CD4-positive, alpha-beta T cell (primary cell): ENCODE measurements at regions not wholly inside any gene's neighbourhood (a gene's known extent, or its start where the extent isn't known, plus 50 kb on each side); places are given as distances from the start of the nearest gene placed in this dataset.

Experiments used
- ATAC-seq: fragments of 200-7000 bp; cut with Tn5 transposase; one replicate; pipeline ENCODE4 v1.10.0; 2022; ENCODE audit warnings: mild to moderate bottlenecking; ENCODE audit not compliant: poor library complexity
- CTCF ChIA-PET: fragments of 350-600 bp; sonication (Branson Sonifier 250); formaldehyde crosslinking; loops from one replicate; lab custom pipeline; 2021; ENCODE audit warnings: antibody characterized with exemption, inconsistent platforms; lab: Charles Lee
- POLR2A ChIA-PET: fragments of 350-600 bp; sonication (Branson Sonifier 250); formaldehyde crosslinking; loops from one replicate; lab custom pipeline; 2021; ENCODE audit warnings: antibody characterized with exemption, inconsistent platforms; lab: Charles Lee
- DNase-seq, 14 experiments: peaks; one replicate each; pipeline ENCODE4 v3.0.0-alpha.2; 2013 to 2020; ENCODE audit warnings: mixed read lengths in 2 of 14
- H3K27ac ChIP-seq, 2 donors: one replicate each; pipeline versions ENCODE4 v1.5.1 to v1.7.0; 2013; ENCODE audit warnings: low read length in 2 of 2, low read depth in 1 of 2, mild to moderate bottlenecking in 1 of 2
- H3K27me3 ChIP-seq, 2 experiments: 1 replicate in 1 of 2; 2 replicates in 1 of 2; pipeline versions ENCODE4 v1.6.1 to v1.7.0; 2013; ENCODE audit warnings: low read length in 2 of 2, control low read depth in 1 of 2, mild to moderate bottlenecking in 1 of 2, moderate library complexity in 1 of 2; ENCODE audit not compliant: insufficient read depth in 2 of 2, control insufficient read depth in 1 of 2
- H3K36me3 ChIP-seq: one replicate; pipeline ENCODE4 v1.6.1; 2013; ENCODE audit warnings: low read length, control low read depth; ENCODE audit not compliant: insufficient read depth
- H3K4me1 ChIP-seq: one replicate; pipeline ENCODE4 v1.6.1; 2013; ENCODE audit warnings: low read length, control low read depth; ENCODE audit not compliant: insufficient read depth
- H3K4me3 ChIP-seq: one replicate; pipeline ENCODE4 v1.5.1; 2013; ENCODE audit warnings: mild to moderate bottlenecking, low read length, moderate library complexity
- H3K9me3 ChIP-seq, 2 experiments: 1 replicate in 1 of 2; 2 replicates in 1 of 2; pipeline versions ENCODE4 v1.6.1 to v1.7.0; 2013; ENCODE audit warnings: low read length in 2 of 2, mild to moderate bottlenecking in 2 of 2, control low read depth in 1 of 2, moderate library complexity in 1 of 2; ENCODE audit not compliant: control insufficient read depth in 1 of 2, insufficient read depth in 1 of 2
- H3K27ac Mint-ChIP-seq: one replicate; pipeline ENCODE4 v1.8.0; 2020; ENCODE audit warnings: mixed read lengths
- H3K27me3 Mint-ChIP-seq: one replicate; pipeline ENCODE4 v1.8.0; 2021; ENCODE audit warnings: mixed read lengths
- H3K36me3 Mint-ChIP-seq: one replicate; pipeline ENCODE4 v1.8.0; 2021; ENCODE audit warnings: low read depth, mixed read lengths
- H3K4me1 Mint-ChIP-seq: one replicate; pipeline ENCODE4 v1.8.0; 2021; ENCODE audit warnings: low read depth, mixed read lengths
- H3K4me3 Mint-ChIP-seq: one replicate; pipeline ENCODE4 v1.8.0; 2020; ENCODE audit warnings: mild to moderate bottlenecking, mixed read lengths
- H3K9me3 Mint-ChIP-seq: one replicate; pipeline ENCODE4 v1.8.0; 2020; ENCODE audit warnings: mixed read lengths
- intact Hi-C, 2 experiments: fragments of 100-400 bp; cut with DNase I in 1 of 2; cut with micrococcal nuclease in 1 of 2; formaldehyde crosslinking; loops; one replicate each; pipeline versions ENCODE4 v1.15.1 to v1.9.0; 2023 to 2025; cut with DNase I, micrococcal nuclease
- TF ChIP-seq, protein P1 (sequence below): fragments of 200-600 bp; IDR thresholded peaks from one replicate; pipeline ENCODE4 v1.8.0; 2022; ENCODE audit warnings: antibody characterized with exemption, mild to moderate bottlenecking

DNA sequence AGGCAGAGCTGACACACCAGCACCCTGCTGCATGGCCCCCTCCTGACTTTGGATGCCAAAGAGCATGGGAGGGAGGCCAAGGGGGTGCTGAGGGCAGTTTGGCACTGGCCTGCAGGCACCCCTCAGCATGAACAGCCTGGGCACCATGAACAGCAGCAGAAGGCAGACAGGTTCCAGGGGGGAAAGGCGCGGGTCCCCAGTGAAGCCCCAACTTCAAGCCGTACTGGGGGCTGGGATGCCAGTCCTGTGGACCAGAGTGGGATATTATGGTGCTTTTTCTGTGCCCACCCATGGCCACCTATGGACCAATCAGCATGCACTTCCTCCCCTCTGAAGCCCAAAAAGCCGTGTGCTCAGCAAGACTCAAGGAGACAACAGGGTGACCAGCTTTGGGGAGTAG is 389.9 kb downstream of the TEX13C start:
- Histone ChIP-seq H3K9me3 (peaks cover 0 to 5% of the 10 kb centered on the region in 2 experiments), H3K27ac (no peak overlapping the region), H3K4me1 (no peaks in the 10 kb centered on the region), H3K4me3 (no peak overlapping the region), H3K27me3 (no peaks in the 10 kb centered on the region), H3K36me3 (no peaks in the 10 kb centered on the region)
- intact Hi-C loops = no loop called here
- TF ChIP-seq, protein P1, sequence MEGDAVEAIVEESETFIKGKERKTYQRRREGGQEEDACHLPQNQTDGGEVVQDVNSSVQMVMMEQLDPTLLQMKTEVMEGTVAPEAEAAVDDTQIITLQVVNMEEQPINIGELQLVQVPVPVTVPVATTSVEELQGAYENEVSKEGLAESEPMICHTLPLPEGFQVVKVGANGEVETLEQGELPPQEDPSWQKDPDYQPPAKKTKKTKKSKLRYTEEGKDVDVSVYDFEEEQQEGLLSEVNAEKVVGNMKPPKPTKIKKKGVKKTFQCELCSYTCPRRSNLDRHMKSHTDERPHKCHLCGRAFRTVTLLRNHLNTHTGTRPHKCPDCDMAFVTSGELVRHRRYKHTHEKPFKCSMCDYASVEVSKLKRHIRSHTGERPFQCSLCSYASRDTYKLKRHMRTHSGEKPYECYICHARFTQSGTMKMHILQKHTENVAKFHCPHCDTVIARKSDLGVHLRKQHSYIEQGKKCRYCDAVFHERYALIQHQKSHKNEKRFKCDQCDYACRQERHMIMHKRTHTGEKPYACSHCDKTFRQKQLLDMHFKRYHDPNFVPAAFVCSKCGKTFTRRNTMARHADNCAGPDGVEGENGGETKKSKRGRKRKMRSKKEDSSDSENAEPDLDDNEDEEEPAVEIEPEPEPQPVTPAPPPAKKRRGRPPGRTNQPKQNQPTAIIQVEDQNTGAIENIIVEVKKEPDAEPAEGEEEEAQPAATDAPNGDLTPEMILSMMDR = no peak
- no peak for ATAC-seq
- Mint-ChIP-seq H3K27ac (no peak overlapping the region), H3K4me1 (no peaks in the 10 kb centered on the region), H3K9me3 (no peaks in the 10 kb centered on the region), H3K4me3 (no peak overlapping the region), H3K36me3 (no peaks in the 10 kb centered on the region), H3K27me3 (no peaks in the 10 kb centered on the region)
- ChIA-PET CTCF (no interaction called here), POLR2A (no interaction called here)
- DNase-seq = no peak

GRCh38 chrX:125710403-125711062 is 390.9 kb downstream of the TEX13C start:
- H3K9me3 Mint-ChIP-seq = no peaks in the 10 kb centered on the region
- H3K27ac ChIP-seq = no peak overlapping the region
- no peaks in the 10 kb centered on the region for H3K27me3 Mint-ChIP-seq
- H3K36me3 ChIP-seq = no peaks in the 10 kb centered on the region
- peaks cover 0 to 5% of the 10 kb centered on the region in 2 experiments for H3K9me3 ChIP-seq
- no peaks in the 10 kb centered on the region for H3K4me1 ChIP-seq
- H3K4me3 Mint-ChIP-seq = no peak overlapping the region
- DNase-seq = no peak
- no peak overlapping the region for H3K4me3 ChIP-seq
- H3K36me3 Mint-ChIP-seq = no peaks in the 10 kb centered on the region
- no peaks in the 10 kb centered on the region for H3K27me3 ChIP-seq
- H3K4me1 Mint-ChIP-seq = no peaks in the 10 kb centered on the region
- no peak for ATAC-seq
- CTCF ChIA-PET = no interaction called here
- TF ChIP-seq, protein P1 = no peak
- H3K27ac Mint-ChIP-seq = no peak overlapping the region
- intact Hi-C loops = no loop called here
- POLR2A ChIA-PET = no interaction called here

GRCh38 chrX:125711103-125711502 is 391.4 kb downstream of the TEX13C start:
- Mint-ChIP-seq H3K27me3 (no peaks in the 10 kb centered on the region), H3K27ac (no peak overlapping the region), H3K36me3 (no peaks in the 10 kb centered on the region), H3K4me3 (no peak overlapping the region), H3K9me3 (no peaks in the 10 kb centered on the region), H3K4me1 (no peaks in the 10 kb centered on the region)
- CTCF ChIA-PET = no interaction called here
- ATAC-seq = no peak
- no peak for DNase-seq
- no peak overlapping the region for H3K4me3 ChIP-seq
- H3K9me3 ChIP-seq = peaks cover 0 to 5% of the 10 kb centered on the region in 2 experiments
- H3K27me3 ChIP-seq = no peaks in the 10 kb centered on the region
- TF ChIP-seq, protein P1 = no peak
- intact Hi-C loops = no loop called here
- POLR2A ChIA-PET = no interaction called here
- H3K4me1 ChIP-seq = no peaks in the 10 kb centered on the region
- H3K27ac ChIP-seq = no peak overlapping the region
- H3K36me3 ChIP-seq = no peaks in the 10 kb centered on the region
